Esophagus muscularis mucosa (tissue), 4 donors: ENCODE measurements at regions not wholly inside any gene's neighbourhood (a gene's known extent, or its start where the extent isn't known, plus 50 kb on each side); places are given as distances from the start of the nearest gene placed in this dataset.

ENCODE experiments used
- CTCF ChIP-seq, 3 experiments: fragments of 200-600 bp in 2 of 3; fragments of 450-650 bp in 1 of 3; sonication (generic) in 2 of 3; IDR thresholded peaks; one replicate each; pipeline ENCODE4 v1.5.1; 2017 to 2019; ENCODE audit warnings: antibody characterized with exemption in 3 of 3, mild to moderate bottlenecking in 2 of 3, moderate library complexity in 1 of 3
- EP300 ChIP-seq: sonication (generic); formaldehyde crosslinking; IDR thresholded peaks from one replicate; pipeline ENCODE4 v1.6.1; 2017; ENCODE audit warnings: antibody characterized with exemption
- POLR2A ChIP-seq: fragments of 450-650 bp; IDR thresholded peaks from one replicate; pipeline ENCODE4 v1.6.1; 2017; ENCODE audit warnings: antibody characterized with exemption, moderate library complexity, mild to moderate bottlenecking, low read depth
- POLR2AphosphoS5 ChIP-seq, 2 donors: sonication (generic); formaldehyde crosslinking; IDR thresholded peaks; one replicate each; pipeline ENCODE4 v1.6.1; 2017; ENCODE audit warnings: antibody characterized with exemption in 2 of 2

- TF ChIP-seq POLR2A, result no peak
- no peak for TF ChIP-seq CTCF (IDR thresholded peaks at IDR 0.05)
- TF ChIP-seq POLR2AphosphoS5 (IDR thresholded peaks at IDR 0.05), result no peak
- no peak for TF ChIP-seq EP300
Observed at GRCh38 chr2:16244153-16244965, 304.0 kb downstream of the MYCN start.
